ENCODE measurements at regions not wholly inside any gene's neighbourhood (a gene's known extent, or its start where the extent isn't known, plus 50 kb on each side); places are given as distances from the start of the nearest gene placed in this dataset.

DNA sequence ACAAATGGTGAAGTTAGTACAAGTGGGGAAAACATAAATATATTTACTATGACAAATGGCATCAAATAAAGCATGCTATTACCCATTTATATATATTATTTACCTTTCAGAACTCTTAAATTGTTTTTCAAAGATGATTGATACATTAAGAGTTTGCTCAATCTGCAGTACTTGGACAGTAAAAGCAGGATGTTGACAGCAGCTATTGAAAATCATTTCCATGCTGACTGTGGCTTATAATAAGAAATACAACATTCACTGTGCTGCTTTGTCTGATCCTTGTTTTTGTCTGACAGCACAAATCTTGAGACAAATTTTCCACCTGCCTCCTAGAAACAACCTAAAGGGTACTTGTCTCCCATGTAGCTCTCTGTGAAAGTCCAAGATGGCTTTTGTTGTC is 134.1 kb upstream of the FAT1 start:
- Histone ChIP-seq H3K27me3 (ENCODE audit: control insufficient read depth, insufficient read depth, low read length) (no peaks in the 10 kb centered on the region), H3K4me1 (ENCODE audit: control insufficient read depth, insufficient read depth, low read length) (peaks cover 4% of the 10 kb centered on the region), H3K4me3 (ENCODE audit: insufficient read depth, low read depth, low read length) (no peak overlapping the region), H4K5ac (ENCODE audit: low read depth, low read length) (no peak overlapping the region), H3K4ac (ENCODE audit: low read depth, low read length) (no peak overlapping the region), H4K8ac (ENCODE audit: low read depth in 2 of 2, low read length in 2 of 2) (no peak overlapping the region), H2AK9ac (replicated peaks; ENCODE audit: low read depth, low read length, poor library complexity) (no peak overlapping the region), H3K14ac (replicated peaks; ENCODE audit: low read depth, low read length) (no peak overlapping the region), H3K18ac (ENCODE audit: low read depth, low read length) (no peak overlapping the region), H2AK5ac (ENCODE audit: low read depth, low read length) (no peak overlapping the region), H4K20me1 (ENCODE audit: insufficient read depth, low read length) (no peaks in the 10 kb centered on the region), H3K79me1 (ENCODE audit: low read depth in 1 of 2, low read length in 2 of 2) (no peaks in the 10 kb centered on the region), H3K4me2 (ENCODE audit: low read depth, low read length) (no peak overlapping the region), H2AFZ (replicated peaks; ENCODE audit: low read length, poor library complexity) (no peak overlapping the region), H4K91ac (ENCODE audit: insufficient read depth, low read depth, low read length) (no peak overlapping the region), H3K9me3 (ENCODE audit: control insufficient read depth, insufficient read depth, low read length) (no peaks in the 10 kb centered on the region), H2BK15ac (ENCODE audit: low read depth, low read length) (no peak overlapping the region), H3K56ac (ENCODE audit: extremely low read depth, insufficient read depth, low read length) (no peak overlapping the region), H2BK5ac (ENCODE audit: low read depth, low read length, poor library complexity, severe bottlenecking) (no peak overlapping the region), H3K23ac (ENCODE audit: low read depth, low read length) (no peak overlapping the region), H3K9ac (ENCODE audit: low read depth, low read length) (no peak overlapping the region), H3K27ac (ENCODE audit: insufficient read depth, low read length) (no peak overlapping the region), H2BK20ac (ENCODE audit: low read depth, low read length) (no peak overlapping the region), H3K9me1 (ENCODE audit: insufficient read depth, low read length) (peaks cover 4% of the 10 kb centered on the region; the same call in 1 of the 2 replicates), H2BK120ac (ENCODE audit: low read depth, low read length) (no peak overlapping the region), H3K36me3 (ENCODE audit: control insufficient read depth, insufficient read depth, low read length) (no peaks in the 10 kb centered on the region)
- POLR2A ChIA-PET (ENCODE audit: unreplicated experiment), result no interaction called here
- CTCF ChIA-PET, result no interaction called here
- in situ Hi-C loops (cut with MboI; ENCODE audit: low sequenced_read_pairs), result no loop called here
- no peak for ATAC-seq (ENCODE audit: low read depth)
- TF ChIP-seq MAFK (IDR thresholded peaks at IDR 0.05; ENCODE audit: low read depth, low read length) (no peak), RAD21 (IDR thresholded peaks at IDR 0.05; ENCODE audit: low read length) (no peak), NFE2L2 (IDR thresholded peaks at IDR 0.05; ENCODE audit: low read depth, low read length) (no peak), POLR2A (IDR thresholded peaks at IDR 0.05; ENCODE audit: low read depth, low read length) (no peak), RCOR1 (IDR thresholded peaks at IDR 0.05; ENCODE audit: insufficient replicate concordance, low read length) (no peak), FOS (IDR thresholded peaks at IDR 0.05; ENCODE audit: low read depth, low read length) (no peak), BHLHE40 (IDR thresholded peaks at IDR 0.05; ENCODE audit: low read depth, low read length) (no peak), MAZ (IDR thresholded peaks at IDR 0.05; ENCODE audit: borderline replicate concordance, low read depth, low read length) (no peak), SMC3 (IDR thresholded peaks at IDR 0.05; ENCODE audit: low read depth, low read length) (no peak), MXI1 (IDR thresholded peaks at IDR 0.05; ENCODE audit: borderline replicate concordance, low read depth, low read length) (no peak), CHD1 (IDR thresholded peaks at IDR 0.05; ENCODE audit: low read depth, low read length) (no peak), RFX5 (IDR thresholded peaks at IDR 0.05; ENCODE audit: low read depth, low read length) (no peak), CEBPB (IDR thresholded peaks at IDR 0.05; ENCODE audit: low read depth, low read length) (no peak)
- TF ChIP-seq, protein P1, sequence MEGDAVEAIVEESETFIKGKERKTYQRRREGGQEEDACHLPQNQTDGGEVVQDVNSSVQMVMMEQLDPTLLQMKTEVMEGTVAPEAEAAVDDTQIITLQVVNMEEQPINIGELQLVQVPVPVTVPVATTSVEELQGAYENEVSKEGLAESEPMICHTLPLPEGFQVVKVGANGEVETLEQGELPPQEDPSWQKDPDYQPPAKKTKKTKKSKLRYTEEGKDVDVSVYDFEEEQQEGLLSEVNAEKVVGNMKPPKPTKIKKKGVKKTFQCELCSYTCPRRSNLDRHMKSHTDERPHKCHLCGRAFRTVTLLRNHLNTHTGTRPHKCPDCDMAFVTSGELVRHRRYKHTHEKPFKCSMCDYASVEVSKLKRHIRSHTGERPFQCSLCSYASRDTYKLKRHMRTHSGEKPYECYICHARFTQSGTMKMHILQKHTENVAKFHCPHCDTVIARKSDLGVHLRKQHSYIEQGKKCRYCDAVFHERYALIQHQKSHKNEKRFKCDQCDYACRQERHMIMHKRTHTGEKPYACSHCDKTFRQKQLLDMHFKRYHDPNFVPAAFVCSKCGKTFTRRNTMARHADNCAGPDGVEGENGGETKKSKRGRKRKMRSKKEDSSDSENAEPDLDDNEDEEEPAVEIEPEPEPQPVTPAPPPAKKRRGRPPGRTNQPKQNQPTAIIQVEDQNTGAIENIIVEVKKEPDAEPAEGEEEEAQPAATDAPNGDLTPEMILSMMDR (conservative IDR thresholded peaks at IDR 0.05; ENCODE audit: low read depth, low read length), result no peak
- TF ChIP-seq, protein P2, sequence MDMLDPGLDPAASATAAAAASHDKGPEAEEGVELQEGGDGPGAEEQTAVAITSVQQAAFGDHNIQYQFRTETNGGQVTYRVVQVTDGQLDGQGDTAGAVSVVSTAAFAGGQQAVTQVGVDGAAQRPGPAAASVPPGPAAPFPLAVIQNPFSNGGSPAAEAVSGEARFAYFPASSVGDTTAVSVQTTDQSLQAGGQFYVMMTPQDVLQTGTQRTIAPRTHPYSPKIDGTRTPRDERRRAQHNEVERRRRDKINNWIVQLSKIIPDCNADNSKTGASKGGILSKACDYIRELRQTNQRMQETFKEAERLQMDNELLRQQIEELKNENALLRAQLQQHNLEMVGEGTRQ (IDR thresholded peaks at IDR 0.05; ENCODE audit: low read depth, low read length), result no peak
- TF ChIP-seq, protein P3, sequence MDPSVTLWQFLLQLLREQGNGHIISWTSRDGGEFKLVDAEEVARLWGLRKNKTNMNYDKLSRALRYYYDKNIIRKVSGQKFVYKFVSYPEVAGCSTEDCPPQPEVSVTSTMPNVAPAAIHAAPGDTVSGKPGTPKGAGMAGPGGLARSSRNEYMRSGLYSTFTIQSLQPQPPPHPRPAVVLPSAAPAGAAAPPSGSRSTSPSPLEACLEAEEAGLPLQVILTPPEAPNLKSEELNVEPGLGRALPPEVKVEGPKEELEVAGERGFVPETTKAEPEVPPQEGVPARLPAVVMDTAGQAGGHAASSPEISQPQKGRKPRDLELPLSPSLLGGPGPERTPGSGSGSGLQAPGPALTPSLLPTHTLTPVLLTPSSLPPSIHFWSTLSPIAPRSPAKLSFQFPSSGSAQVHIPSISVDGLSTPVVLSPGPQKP (IDR thresholded peaks at IDR 0.05; ENCODE audit: borderline replicate concordance, low read depth, low read length), result no peak
- intact Hi-C loops (cut with micrococcal nuclease), result no loop called here
- dilution Hi-C loops (cut with HindIII; ENCODE audit: low sequenced_read_pairs, unreplicated experiment), result no loop called here
- BruUV-seq (replicated peaks), result no TSS peak
- no peak for DNase-seq
